H1 (cell line): ENCODE measurements at regions not wholly inside any gene's neighbourhood (a gene's known extent, or its start where the extent isn't known, plus 50 kb on each side); places are given as distances from the start of the nearest gene placed in this dataset.

Experiments used
- JUND ChIP-seq: IDR thresholded peaks from 2 replicates; pipeline ENCODE4 v1.6.1; 2011; ENCODE audit warnings: mild to moderate bottlenecking, improper control_type of control experiment, low read length
- PHF8 ChIP-seq: fragments of 200-600 bp; sonication (generic); conservative IDR thresholded peaks from 2 replicates; pipeline ENCODE4 v1.7.1; 2012; ENCODE audit warnings: low read depth, mild to moderate bottlenecking, inconsistent platforms, low read length, moderate library complexity
- RAD21 ChIP-seq, 2 experiments: IDR thresholded peaks in 1 of 2; conservative IDR thresholded peaks in 1 of 2; 2 replicates each; pipeline ENCODE4 v1.6.1; 2011; ENCODE audit warnings: low read depth in 2 of 2, low read length in 2 of 2, improper control_type of control experiment in 1 of 2, inconsistent platforms in 1 of 2, mild to moderate bottlenecking in 1 of 2, moderate library complexity in 1 of 2
- RFX5 ChIP-seq: IDR thresholded peaks from 2 replicates; pipeline ENCODE4 v1.6.1; 2011; ENCODE audit warnings: low read depth, low read length, improper control_type of control experiment, borderline replicate concordance
- TF ChIP-seq, protein P1 (sequence below): IDR thresholded peaks from 2 replicates; pipeline ENCODE4 v1.6.1; 2011; ENCODE audit warnings: low read length, improper control_type of control experiment
- TF ChIP-seq, protein P2 (sequence below): IDR thresholded peaks from 2 replicates; pipeline ENCODE4 v1.6.1; 2011; ENCODE audit warnings: low read depth, mild to moderate bottlenecking, low read length; ENCODE audit not compliant: insufficient read depth

GRCh38 chr4:181959121-181959520 lies 284.1 kb upstream of the TENM3 start (continued):
- TF ChIP-seq, protein P1, sequence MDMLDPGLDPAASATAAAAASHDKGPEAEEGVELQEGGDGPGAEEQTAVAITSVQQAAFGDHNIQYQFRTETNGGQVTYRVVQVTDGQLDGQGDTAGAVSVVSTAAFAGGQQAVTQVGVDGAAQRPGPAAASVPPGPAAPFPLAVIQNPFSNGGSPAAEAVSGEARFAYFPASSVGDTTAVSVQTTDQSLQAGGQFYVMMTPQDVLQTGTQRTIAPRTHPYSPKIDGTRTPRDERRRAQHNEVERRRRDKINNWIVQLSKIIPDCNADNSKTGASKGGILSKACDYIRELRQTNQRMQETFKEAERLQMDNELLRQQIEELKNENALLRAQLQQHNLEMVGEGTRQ, result no peak
- TF ChIP-seq, protein P2, sequence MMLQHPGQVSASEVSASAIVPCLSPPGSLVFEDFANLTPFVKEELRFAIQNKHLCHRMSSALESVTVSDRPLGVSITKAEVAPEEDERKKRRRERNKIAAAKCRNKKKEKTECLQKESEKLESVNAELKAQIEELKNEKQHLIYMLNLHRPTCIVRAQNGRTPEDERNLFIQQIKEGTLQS, result no peak
- TF ChIP-seq JUND (no peak), PHF8 (no peak), RFX5 (no peak), RAD21 (IDR thresholded peaks at IDR 0.05 in 1 of 2, conservative IDR thresholded peaks at IDR 0.05 in 1 of 2; ENCODE audit: low read depth in 2 of 2, low read length in 2 of 2) (no peak)
